A549 (cell line): ENCODE measurements at regions not wholly inside any gene's neighbourhood (a gene's known extent, or its start where the extent isn't known, plus 50 kb on each side); places are given as distances from the start of the nearest gene placed in this dataset.

Experiments
- ATAC-seq, 2 experiments: fragments of 200-7000 bp in 1 of 2; fragments of >200 bp in 1 of 2; cut with Nextera tagmentation in 1 of 2; cut with Tn5 transposase in 1 of 2; 3 replicates each; pipeline versions ENCODE4 v1.8.0 to v1.9.1; 2018 to 2020; ENCODE audit warnings: mild to moderate bottlenecking in 1 of 2, moderate library complexity in 1 of 2
- CTCF ChIA-PET: fragments of 300-600 bp; sonication (Branson Sonifier 250); formaldehyde crosslinking; extraction: SDS; loops from one replicate; lab custom pipeline; 2021; ENCODE audit warnings: antibody characterized with exemption, inconsistent platforms; lab: Yijun Ruan, JAX
- POLR2A ChIA-PET: fragments of 350-600 bp; formaldehyde crosslinking; extraction: SDS; loops from one replicate; lab custom pipeline; 2021; ENCODE audit warnings: antibody characterized with exemption, inconsistent platforms; lab: Yijun Ruan, JAX
- DNase-seq, 2 experiments: peaks; one replicate each; pipeline versions ENCODE4 v3.0.0 to v3.0.0-alpha.2; 2011 to 2016; ENCODE audit warnings: low read depth in 1 of 2, low spot score in 1 of 2
- FAIRE-seq: peaks from 2 replicates; lab custom pipeline; 2011; peaks lifted over from hg19 to GRCh38; lab: Jason Lieb, UNC
- H3K27ac ChIP-seq, 2 experiments: fragments of >200 bp; sonication (Bioruptor Twin); formaldehyde crosslinking; 3 replicates each; pipeline ENCODE4 v1.5.1; 2016 to 2017
- H3K4me1 ChIP-seq: fragments of >200 bp; sonication (Bioruptor Twin); formaldehyde crosslinking; 3 replicates; pipeline ENCODE4 v1.6.1; 2016
- H3K4me2 ChIP-seq: fragments of >200 bp; sonication (Bioruptor Twin); formaldehyde crosslinking; 3 replicates; pipeline ENCODE4 v1.6.1; 2016
- H3K4me3 ChIP-seq: fragments of >200 bp; sonication (Bioruptor Twin); formaldehyde crosslinking; 3 replicates; pipeline ENCODE4 v1.5.1; 2016
- H3K9me3 ChIP-seq: fragments of >200 bp; sonication (Bioruptor Twin); formaldehyde crosslinking; 3 replicates; pipeline ENCODE4 v1.6.1; 2016
- ATOH8 ChIP-seq: fragments of 250-450 bp; sonication (Bioruptor Pico); IDR thresholded peaks from 2 replicates; pipeline ENCODE4 v1.5.0; 2020; ENCODE audit warnings: low read depth, mild to moderate bottlenecking, moderate library complexity
- CHD4 ChIP-seq: fragments of 200-600 bp; sonication (generic); IDR thresholded peaks from 2 replicates; pipeline ENCODE4 v1.6.1; 2016; ENCODE audit warnings: antibody characterized with exemption, mild to moderate bottlenecking, borderline replicate concordance
- CTCF ChIP-seq: fragments of >200 bp; sonication (Bioruptor Twin); formaldehyde crosslinking; IDR thresholded peaks from 3 replicates; pipeline ENCODE4 v1.5.1; 2016
- EHMT2 ChIP-seq: fragments of 200-600 bp; sonication (generic); IDR thresholded peaks from 2 replicates; pipeline ENCODE4 v1.6.1; 2016; ENCODE audit warnings: antibody characterized with exemption, low read depth, mild to moderate bottlenecking, moderate library complexity
- FOSB ChIP-seq: fragments of 250-450 bp; sonication (Bioruptor Pico); IDR thresholded peaks from 2 replicates; pipeline ENCODE4 v1.5.0; 2020; ENCODE audit warnings: mild to moderate bottlenecking, moderate library complexity
- FOSL2 ChIP-seq, 2 experiments: fragments of 450-650 bp in 1 of 2; fragments of >200 bp in 1 of 2; sonication (Bioruptor Twin) in 1 of 2; formaldehyde crosslinking; IDR thresholded peaks; 2 replicates each; pipeline versions ENCODE4 v1.5.0 to v1.6.1; 2016 to 2020; ENCODE audit warnings: mild to moderate bottlenecking in 1 of 2, moderate library complexity in 1 of 2
- FOXS1 ChIP-seq: fragments of 250-450 bp; sonication (Bioruptor Pico); IDR thresholded peaks from 2 replicates; pipeline ENCODE4 v1.5.0; 2020; ENCODE audit warnings: mild to moderate bottlenecking, moderate library complexity
- HOXA7 ChIP-seq: fragments of 250-450 bp; sonication (Bioruptor Pico); IDR thresholded peaks from 2 replicates; pipeline ENCODE4 v1.5.0; 2020; ENCODE audit warnings: mild to moderate bottlenecking, moderate library complexity
- JUNB ChIP-seq: fragments of >200 bp; sonication (Bioruptor Twin); formaldehyde crosslinking; IDR thresholded peaks from 2 replicates; pipeline ENCODE4 v1.6.1; 2016
- KDM1A ChIP-seq: fragments of 200-600 bp; sonication (generic); IDR thresholded peaks from 2 replicates; pipeline ENCODE4 v1.6.1; 2016; ENCODE audit warnings: low read depth, mild to moderate bottlenecking
- KDM5A ChIP-seq: fragments of 200-600 bp; sonication (generic); IDR thresholded peaks from 2 replicates; pipeline ENCODE4 v1.6.1; 2016; ENCODE audit warnings: antibody characterized with exemption, mild to moderate bottlenecking
- NFE2L2 ChIP-seq: fragments of 150-350 bp; conservative IDR thresholded peaks from 2 replicates; pipeline ENCODE4 v1.6.1; 2014; ENCODE audit warnings: low read length
- NPAS2 ChIP-seq: fragments of 250-450 bp; sonication (Bioruptor Pico); IDR thresholded peaks from 2 replicates; pipeline ENCODE4 v1.8.0; 2022; ENCODE audit warnings: mild to moderate bottlenecking, moderate library complexity, borderline replicate concordance
- NR3C1 ChIP-seq: fragments of >200 bp; sonication (Bioruptor Twin); formaldehyde crosslinking; IDR thresholded peaks from 3 replicates; pipeline ENCODE4 v1.6.1; 2017
- TFCP2L1 ChIP-seq: fragments of 250-450 bp; sonication (Bioruptor Pico); IDR thresholded peaks from 2 replicates; pipeline ENCODE4 v1.5.0; 2021; ENCODE audit warnings: mild to moderate bottlenecking
- ZNF302 ChIP-seq: fragments of 250-450 bp; sonication (Bioruptor Pico); IDR thresholded peaks from 2 replicates; pipeline ENCODE4 v1.9.0; 2021; ENCODE audit warnings: inconsistent platforms, mild to moderate bottlenecking, moderate library complexity
- ZSCAN20 ChIP-seq: fragments of 250-450 bp; sonication (Bioruptor Pico); IDR thresholded peaks from 2 replicates; pipeline ENCODE4 v1.8.0; 2022; ENCODE audit warnings: mild to moderate bottlenecking, moderate library complexity
- WGBS: methylation state at CpG from one replicate; pipeline ENCODE4 v1.1.6; 2017; ENCODE audit errors: missing lambda C conversion rate; 5-methylcytosine and 5-hydroxymethylcytosine counted together
- TF ChIP-seq, protein P1 (sequence below): fragments of >200 bp; sonication (Bioruptor Twin); formaldehyde crosslinking; IDR thresholded peaks from 3 replicates; pipeline ENCODE4 v1.6.1; 2016
- TF ChIP-seq, protein P2 (sequence below): fragments of 150-350 bp; IDR thresholded peaks from 2 replicates; pipeline ENCODE4 v1.6.1; 2014; ENCODE audit warnings: low read depth, mild to moderate bottlenecking, low read length
- TF ChIP-seq, protein P3 (sequence below): IDR thresholded peaks from 2 replicates; pipeline ENCODE4 v1.6.1; 2012
- TF ChIP-seq, protein P4 (sequence below): IDR thresholded peaks from 2 replicates; pipeline ENCODE4 v1.6.1; 2012

- DNase-seq (no peak), ATAC-seq (no peak)
- CTCF ChIA-PET = no interaction called here
- H3K4me1 ChIP-seq = no peaks in the 10 kb centered on the region
- TF ChIP-seq TFCP2L1 (CRISPR knock-in tag) (no peak), ZSCAN20 (no peak), FOSB (CRISPR knock-in tag) (no peak), JUNB (no peak), NPAS2 (no peak), NR3C1 (no peak), ZNF302 (CRISPR knock-in tag) (no peak), CTCF (no peak), ATOH8 (CRISPR knock-in tag) (no peak), FOSL2 (IDR thresholded peaks at IDR 0.05) (no peak), FOSL2 (CRISPR knock-in tag; IDR thresholded peaks at IDR 0.05) (no peak), EHMT2 (no peak), HOXA7 (CRISPR knock-in tag) (no peak), FOXS1 (CRISPR knock-in tag) (no peak), KDM1A (no peak)
- TF ChIP-seq, protein P1, sequence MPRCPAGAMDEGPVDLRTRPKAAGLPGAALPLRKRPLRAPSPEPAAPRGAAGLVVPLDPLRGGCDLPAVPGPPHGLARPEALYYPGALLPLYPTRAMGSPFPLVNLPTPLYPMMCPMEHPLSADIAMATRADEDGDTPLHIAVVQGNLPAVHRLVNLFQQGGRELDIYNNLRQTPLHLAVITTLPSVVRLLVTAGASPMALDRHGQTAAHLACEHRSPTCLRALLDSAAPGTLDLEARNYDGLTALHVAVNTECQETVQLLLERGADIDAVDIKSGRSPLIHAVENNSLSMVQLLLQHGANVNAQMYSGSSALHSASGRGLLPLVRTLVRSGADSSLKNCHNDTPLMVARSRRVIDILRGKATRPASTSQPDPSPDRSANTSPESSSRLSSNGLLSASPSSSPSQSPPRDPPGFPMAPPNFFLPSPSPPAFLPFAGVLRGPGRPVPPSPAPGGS = no peak
- TF ChIP-seq, protein P2, sequence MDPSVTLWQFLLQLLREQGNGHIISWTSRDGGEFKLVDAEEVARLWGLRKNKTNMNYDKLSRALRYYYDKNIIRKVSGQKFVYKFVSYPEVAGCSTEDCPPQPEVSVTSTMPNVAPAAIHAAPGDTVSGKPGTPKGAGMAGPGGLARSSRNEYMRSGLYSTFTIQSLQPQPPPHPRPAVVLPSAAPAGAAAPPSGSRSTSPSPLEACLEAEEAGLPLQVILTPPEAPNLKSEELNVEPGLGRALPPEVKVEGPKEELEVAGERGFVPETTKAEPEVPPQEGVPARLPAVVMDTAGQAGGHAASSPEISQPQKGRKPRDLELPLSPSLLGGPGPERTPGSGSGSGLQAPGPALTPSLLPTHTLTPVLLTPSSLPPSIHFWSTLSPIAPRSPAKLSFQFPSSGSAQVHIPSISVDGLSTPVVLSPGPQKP = no peak
- TF ChIP-seq, protein P3, sequence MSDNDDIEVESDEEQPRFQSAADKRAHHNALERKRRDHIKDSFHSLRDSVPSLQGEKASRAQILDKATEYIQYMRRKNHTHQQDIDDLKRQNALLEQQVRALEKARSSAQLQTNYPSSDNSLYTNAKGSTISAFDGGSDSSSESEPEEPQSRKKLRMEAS = no peak
- TF ChIP-seq, protein P4, sequence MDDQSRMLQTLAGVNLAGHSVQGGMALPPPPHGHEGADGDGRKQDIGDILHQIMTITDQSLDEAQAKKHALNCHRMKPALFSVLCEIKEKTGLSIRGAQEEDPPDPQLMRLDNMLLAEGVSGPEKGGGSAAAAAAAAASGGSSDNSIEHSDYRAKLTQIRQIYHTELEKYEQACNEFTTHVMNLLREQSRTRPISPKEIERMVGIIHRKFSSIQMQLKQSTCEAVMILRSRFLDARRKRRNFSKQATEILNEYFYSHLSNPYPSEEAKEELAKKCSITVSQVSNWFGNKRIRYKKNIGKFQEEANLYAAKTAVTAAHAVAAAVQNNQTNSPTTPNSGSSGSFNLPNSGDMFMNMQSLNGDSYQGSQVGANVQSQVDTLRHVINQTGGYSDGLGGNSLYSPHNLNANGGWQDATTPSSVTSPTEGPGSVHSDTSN = no peak
- TF ChIP-seq, all 56 proteins: peak for 0
- no peak overlapping the region for H3K4me2 ChIP-seq
- POLR2A ChIA-PET = no interaction called here
- no peak for FAIRE-seq
- no peak overlapping the region for H3K4me3 ChIP-seq
- no peak overlapping the region for H3K27ac ChIP-seq
- no peaks in the 10 kb centered on the region for H3K9me3 ChIP-seq
- 18% methylated on average over 2 of the region's 2 CpGs for WGBS
Observed at GRCh38 chr6:95169775-95170174, 407.6 kb upstream of the MANEA start.

- ChIA-PET POLR2A (no interaction called here), CTCF (no interaction called here)
- Histone ChIP-seq H3K9me3 (no peaks in the 10 kb centered on the region), H3K27ac (no peak overlapping the region), H3K4me1 (no peaks in the 10 kb centered on the region), H3K4me2 (no peak overlapping the region), H3K4me3 (no peak overlapping the region)
- FAIRE-seq (no peak), ATAC-seq (no peak), DNase-seq (no peak)
- TF ChIP-seq KDM5A (no peak), CHD4 (no peak), ATOH8 (CRISPR knock-in tag) (no peak), NPAS2 (no peak), FOSL2 (IDR thresholded peaks at IDR 0.05) (no peak), FOSL2 (CRISPR knock-in tag; IDR thresholded peaks at IDR 0.05) (no peak), NFE2L2 (no peak)
- TF ChIP-seq, protein P4 = no peak
- WGBS = 13% methylated on average over 4 of the region's 4 CpGs
Observed at GRCh38 chr6:95175927-95176675, 401.2 kb upstream of the MANEA start.
